ENCODE measurements at regions not wholly inside any gene's neighbourhood (a gene's known extent, or its start where the extent isn't known, plus 50 kb on each side); places are given as distances from the start of the nearest gene placed in this dataset.

- H3K4me1 ChIP-seq, result no peaks in the 10 kb centered on the region
- H3K4me3 ChIP-seq, result no peak overlapping the region
- no peaks in the 10 kb centered on the region for H3K27me3 ChIP-seq
- no peak for TF ChIP-seq EP300 (IDR thresholded peaks at IDR 0.05)
- TF ChIP-seq CTCF (IDR thresholded peaks at IDR 0.05), result no peak
- no peak for TF ChIP-seq POLR2AphosphoS5 (IDR thresholded peaks at IDR 0.05)
- TF ChIP-seq POLR2A (IDR thresholded peaks at IDR 0.05), result no peak
- WGBS, 2 donors (ENCODE audit: low coverage in 1 of 2), result 57 to 89% methylated on average over 1 of the region's 1 CpG
- peaks cover 0 to 5% (median 0%) of the 10 kb centered on the region in 3 donors for H3K9me3 ChIP-seq
- ATAC-seq, result no peak
- H3K36me3 ChIP-seq, result no peaks in the 10 kb centered on the region
- no peak overlapping the region for H3K27ac ChIP-seq
Measured at GRCh38 chr2:122445003-122445402, 689.6 kb downstream of the TSN start.

DNA sequence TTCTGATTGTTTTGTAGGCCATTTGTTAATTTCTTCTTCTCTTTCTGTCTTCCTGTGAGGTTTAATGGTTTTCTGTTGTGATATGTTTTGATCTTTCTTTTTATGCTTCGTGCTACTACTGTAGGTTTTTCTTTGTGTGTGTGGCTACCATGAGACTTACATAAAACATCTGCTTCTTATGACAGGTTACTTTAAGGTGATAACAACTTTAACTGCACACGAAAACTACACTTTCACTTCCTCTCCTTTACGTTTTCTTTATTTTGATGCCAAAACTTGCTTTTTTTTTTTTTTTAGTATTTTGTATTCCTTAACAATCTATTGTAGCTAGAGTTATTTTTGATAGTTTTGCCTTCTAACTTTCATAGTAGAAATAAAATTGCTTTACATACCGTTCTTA, 691.3 kb downstream of the TSN start:
- H3K36me3 ChIP-seq, result no peaks in the 10 kb centered on the region
- no peak for TF ChIP-seq CTCF (IDR thresholded peaks at IDR 0.05)
- TF ChIP-seq EP300 (IDR thresholded peaks at IDR 0.05), result no peak
- TF ChIP-seq POLR2AphosphoS5 (IDR thresholded peaks at IDR 0.05), result no peak
- no peak for TF ChIP-seq POLR2A (IDR thresholded peaks at IDR 0.05)
- 43 to 86% methylated on average over 1 to 4 of the region's 4 CpGs for WGBS, 2 donors (ENCODE audit: low coverage in 1 of 2)
- peaks cover 0 to 15% (median 0%) of the 10 kb centered on the region in 3 donors for H3K9me3 ChIP-seq
- ATAC-seq, result no peak
- H3K27ac ChIP-seq, result no peak overlapping the region
- no peak overlapping the region for H3K4me3 ChIP-seq
- no peaks in the 10 kb centered on the region for H3K27me3 ChIP-seq
- H3K4me1 ChIP-seq, result no peaks in the 10 kb centered on the region

DNA sequence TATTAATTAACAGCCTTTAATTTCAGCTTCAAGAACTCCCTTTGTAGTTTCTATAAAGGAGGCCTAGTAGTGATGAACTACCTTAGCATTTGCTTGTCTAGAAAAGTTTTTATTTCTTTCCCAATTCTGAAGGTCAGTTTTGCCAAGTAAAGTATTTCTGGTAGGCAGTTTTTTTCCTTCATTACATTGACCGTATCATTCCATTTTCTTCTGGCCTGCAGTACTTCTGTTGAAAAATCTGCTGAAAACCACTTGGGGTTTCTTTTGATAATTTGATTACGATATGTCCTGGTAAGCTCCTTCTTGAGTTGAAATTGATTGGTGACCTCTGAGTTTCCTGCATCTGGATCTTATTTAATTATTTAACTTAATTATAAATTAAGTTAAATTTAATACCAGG, 691.8 kb downstream of the TSN start:
- no peak for ATAC-seq
- H3K27ac ChIP-seq, result no peak overlapping the region
- no peak overlapping the region for H3K4me3 ChIP-seq
- WGBS, 2 donors (ENCODE audit: low coverage in 1 of 2), result 92 to 96% methylated on average over 2 of the region's 2 CpGs
- TF ChIP-seq EP300 (IDR thresholded peaks at IDR 0.05) (no peak), CTCF (IDR thresholded peaks at IDR 0.05) (no peak), POLR2A (IDR thresholded peaks at IDR 0.05) (no peak), POLR2AphosphoS5 (IDR thresholded peaks at IDR 0.05) (no peak)
- H3K4me1 ChIP-seq, result no peaks in the 10 kb centered on the region
- peaks cover 0 to 15% (median 0%) of the 10 kb centered on the region in 3 donors for H3K9me3 ChIP-seq
- H3K27me3 ChIP-seq, result no peaks in the 10 kb centered on the region
- H3K36me3 ChIP-seq, result no peaks in the 10 kb centered on the region

GRCh38 chr2:122451040-122451439, 695.6 kb downstream of the TSN start:
- ATAC-seq, result no peak

More at GRCh38 chr2:122451040-122451439, 695.6 kb downstream of the TSN start:
- peaks cover 0 to 35% (median 0%) of the 10 kb centered on the region in 3 donors for H3K9me3 ChIP-seq
- no peak overlapping the region for H3K27ac ChIP-seq
- H3K4me1 ChIP-seq, result no peaks in the 10 kb centered on the region
- no peaks in the 10 kb centered on the region for H3K36me3 ChIP-seq
- TF ChIP-seq POLR2A (IDR thresholded peaks at IDR 0.05), result no peak
- TF ChIP-seq CTCF (IDR thresholded peaks at IDR 0.05), result peak in 1 of 4 experiments; percentile 16
- TF ChIP-seq POLR2AphosphoS5 (IDR thresholded peaks at IDR 0.05), result no peak
- TF ChIP-seq EP300 (IDR thresholded peaks at IDR 0.05), result no peak
- WGBS, 2 donors (ENCODE audit: low coverage in 1 of 2), result 71 to 100% methylated on average over 2 to 3 of the region's 4 CpGs
- no peaks in the 10 kb centered on the region for H3K27me3 ChIP-seq
- H3K4me3 ChIP-seq, result no peak overlapping the region

Measured in gastroesophageal sphincter (tissue), 4 donors.